ENCODE measurements at regions not wholly inside any gene's neighbourhood (a gene's known extent, or its start where the extent isn't known, plus 50 kb on each side); places are given as distances from the start of the nearest gene placed in this dataset.
A peak's percentile ranks its signal among the peaks of the same experiment; 100 is the strongest.

GRCh38 chr13:39946769-39947168 lies 291.3 kb downstream of the COG6 start:
- no peaks in the 10 kb centered on the region for H3K36me3 ChIP-seq
- H3K27ac ChIP-seq: no peak overlapping the region
- no peaks in the 10 kb centered on the region for H3K27me3 ChIP-seq
- no peak for TF ChIP-seq CTCF (IDR thresholded peaks at IDR 0.05)
- no peak overlapping the region for H3K4me3 ChIP-seq
- H3K9me3 ChIP-seq: no peaks in the 10 kb centered on the region
- no peak for DNase-seq
- 100% methylated on average over 1 of the region's 1 CpG for WGBS, 2 donors
- FAIRE-seq: no peak
- intact Hi-C loops (cut with DNase I): no loop called here
- ATAC-seq: no peak
- no peaks in the 10 kb centered on the region for H3K4me1 ChIP-seq

GRCh38 chr13:39951301-39951700 lies 295.8 kb downstream of the COG6 start:
- no peaks in the 10 kb centered on the region for H3K27me3 ChIP-seq
- ATAC-seq (no peak), FAIRE-seq (no peak), DNase-seq (no peak)
- no peak overlapping the region for H3K4me3 ChIP-seq
- H3K27ac ChIP-seq: no peak overlapping the region
- H3K4me1 ChIP-seq: no peaks in the 10 kb centered on the region
- H3K9me3 ChIP-seq: no peaks in the 10 kb centered on the region
- WGBS, 2 donors: 92 to 96% methylated on average over 3 of the region's 3 CpGs
- no peak for TF ChIP-seq CTCF (IDR thresholded peaks at IDR 0.05)
- intact Hi-C loops (cut with DNase I): no loop called here
- H3K36me3 ChIP-seq: no peaks in the 10 kb centered on the region

GRCh38 chr13:39952249-39953233 lies 297.1 kb downstream of the COG6 start:
- Histone ChIP-seq H3K27me3 (no peaks in the 10 kb centered on the region), H3K4me1 (no peaks in the 10 kb centered on the region), H3K27ac (no peak overlapping the region), H3K4me3 (no peak overlapping the region), H3K9me3 (no peaks in the 10 kb centered on the region), H3K36me3 (no peaks in the 10 kb centered on the region)
- DNase-seq (no peak), ATAC-seq (peak in 1 of 4 donors; percentile 45), FAIRE-seq (no peak)
- WGBS, 2 donors: 46 to 53% methylated on average over 4 of the region's 4 CpGs
- TF ChIP-seq CTCF (IDR thresholded peaks at IDR 0.05): no peak
- intact Hi-C loops (cut with DNase I): no loop called here

GRCh38 chr13:39954476-39954875 lies 299.0 kb downstream of the COG6 start:
- no peak overlapping the region for H3K4me3 ChIP-seq
- DNase-seq (no peak), ATAC-seq (no peak), FAIRE-seq (no peak)
- H3K4me1 ChIP-seq: no peaks in the 10 kb centered on the region
- intact Hi-C loops (cut with DNase I): no loop called here
- WGBS, 2 donors: 63 to 71% methylated on average over 4 of the region's 4 CpGs
- no peak for TF ChIP-seq CTCF (IDR thresholded peaks at IDR 0.05)
- no peaks in the 10 kb centered on the region for H3K27me3 ChIP-seq
- no peak overlapping the region for H3K27ac ChIP-seq
- H3K36me3 ChIP-seq: no peaks in the 10 kb centered on the region
- no peaks in the 10 kb centered on the region for H3K9me3 ChIP-seq

GRCh38 chr13:39955560-39955959 lies 300.1 kb downstream of the COG6 start:
- 89 to 96% methylated on average over 1 of the region's 1 CpG for WGBS, 2 donors
- Histone ChIP-seq H3K4me3 (no peak overlapping the region), H3K27me3 (no peaks in the 10 kb centered on the region), H3K4me1 (no peaks in the 10 kb centered on the region), H3K9me3 (no peaks in the 10 kb centered on the region), H3K36me3 (no peaks in the 10 kb centered on the region), H3K27ac (no peak overlapping the region)
- intact Hi-C loops (cut with DNase I): no loop called here
- no peak for TF ChIP-seq CTCF (IDR thresholded peaks at IDR 0.05)
- DNase-seq (no peak), FAIRE-seq (no peak), ATAC-seq (no peak)

Measured in pancreas (tissue), 10 donors.